HPDE6-E6E7 (cell line): ENCODE measurements at regions not wholly inside any gene's neighbourhood (a gene's known extent, or its start where the extent isn't known, plus 50 kb on each side); places are given as distances from the start of the nearest gene placed in this dataset.
"Not testable (repeated sequence)": the region's sequence is repeated elsewhere in the genome, so short reads cannot be mapped to it uniquely, and the experiment has no call there.

Experiments used
- DNase-seq: peaks from one replicate; pipeline ENCODE4 v3.0.0; 2011; ENCODE audit warnings: missing footprints; ENCODE audit errors: extremely low spot score

- DNase-seq, result no peak
Observed at GRCh38 chr2:75389271-75389670, 171.5 kb downstream of the EVA1A start.

GRCh38 chr2:75381032-75381431, 179.7 kb downstream of the EVA1A start:
- no peak for DNase-seq

DNA sequence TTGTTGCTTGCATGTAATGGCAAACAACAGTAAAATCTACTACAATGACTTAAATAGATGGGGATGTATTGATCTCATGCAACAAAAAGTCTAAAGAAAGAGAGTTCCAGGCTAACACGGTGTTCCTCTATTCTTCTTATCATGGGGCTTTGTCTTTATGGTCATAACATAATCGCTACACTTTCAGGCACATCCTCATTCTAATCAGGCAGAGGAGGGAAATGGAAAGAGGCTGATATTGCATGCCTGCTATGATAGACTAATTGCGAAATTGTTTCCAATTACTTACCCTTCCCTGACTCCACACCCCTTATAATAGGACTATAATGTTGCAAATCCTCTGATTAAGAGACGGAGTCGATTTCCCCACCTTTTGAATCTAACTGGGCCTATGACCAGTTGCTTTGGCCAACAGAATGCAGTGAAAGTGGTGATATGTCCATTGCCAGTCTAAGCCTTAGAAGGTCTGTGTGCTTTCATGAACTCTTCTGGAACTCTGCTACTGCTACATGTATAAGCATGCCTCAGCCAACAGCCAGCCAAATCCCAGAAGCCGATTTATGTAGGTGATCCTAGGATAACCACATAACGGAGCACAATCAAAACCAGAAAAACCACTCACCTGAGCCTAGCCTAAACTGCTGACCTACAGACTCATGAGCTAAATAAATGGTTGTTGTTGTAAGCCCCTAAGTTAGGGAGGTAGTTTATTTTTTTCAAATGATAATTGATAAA, 180.3 kb upstream of the TACR1 start:
- DNase-seq, result peak; percentile 10

DNA sequence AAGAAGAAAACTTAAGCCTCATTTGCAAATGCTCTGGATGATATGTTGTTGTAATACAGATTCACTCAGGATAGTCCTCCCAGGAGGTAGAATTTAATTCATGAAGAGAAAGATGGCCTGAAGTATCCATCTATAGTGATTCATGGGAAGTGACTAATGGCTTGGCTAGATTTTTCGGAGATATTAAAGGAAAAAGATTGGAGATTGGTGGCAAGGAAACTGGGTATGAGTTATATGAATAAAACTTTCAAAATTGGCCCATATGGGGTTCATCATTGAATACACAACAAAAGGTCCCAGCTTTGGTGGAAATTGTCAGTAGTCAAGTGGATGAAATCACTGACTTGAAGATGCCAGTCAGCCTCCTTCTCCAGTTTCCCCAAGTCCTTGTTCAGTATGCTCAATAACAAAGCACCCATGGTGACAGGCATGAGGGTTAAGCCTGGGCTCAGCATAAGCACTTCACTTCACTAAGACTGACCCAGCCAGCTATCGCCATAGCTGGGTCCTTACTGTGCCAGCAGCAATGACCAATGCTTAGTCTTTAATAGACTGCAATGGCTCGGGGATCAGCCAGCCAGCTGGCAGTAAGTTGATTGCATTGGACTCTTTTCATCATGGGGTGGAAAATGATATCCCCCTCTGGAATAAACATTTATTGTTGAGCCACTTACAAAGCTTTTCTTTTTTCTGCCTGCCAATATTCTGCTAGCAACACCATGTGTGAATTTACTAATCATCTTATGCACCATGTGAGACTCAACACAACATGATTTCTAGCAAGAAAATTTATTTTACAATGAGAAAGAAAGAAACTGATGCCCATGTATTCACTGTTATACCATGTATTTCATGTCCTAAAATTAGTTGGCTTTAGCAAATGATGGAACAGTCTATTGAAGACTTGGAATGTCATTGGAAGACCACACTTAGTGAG, 176.6 kb upstream of the TACR1 start:
- no peak for DNase-seq

DNA sequence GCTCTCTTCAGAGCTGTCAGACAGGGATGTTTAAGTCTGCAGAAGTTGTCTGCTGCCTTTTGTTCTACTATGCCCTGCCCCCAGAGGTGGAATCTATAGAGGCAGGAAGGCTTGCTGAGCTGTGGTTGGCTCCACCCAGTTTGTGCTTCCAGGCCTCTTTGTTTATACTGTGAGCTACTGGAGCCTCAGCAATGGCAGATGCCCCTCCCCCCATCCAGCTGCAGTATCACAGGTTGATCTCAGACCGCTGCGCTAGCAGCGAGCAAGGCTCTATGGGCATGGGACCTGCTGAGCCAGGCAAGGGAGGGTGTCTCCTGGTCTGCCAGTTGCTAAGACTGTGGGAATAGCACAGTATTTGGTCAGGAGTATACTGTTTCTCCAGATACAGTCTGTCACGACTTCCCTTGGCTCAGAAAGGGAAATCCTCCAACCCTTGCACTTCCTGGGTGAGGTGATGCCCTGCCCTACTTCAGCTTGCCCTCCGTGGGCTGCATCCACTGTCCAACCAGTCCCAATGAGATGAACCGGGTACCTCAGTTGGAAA, 175.2 kb upstream of the TACR1 start:
- not testable (repeated sequence) for DNase-seq

DNA sequence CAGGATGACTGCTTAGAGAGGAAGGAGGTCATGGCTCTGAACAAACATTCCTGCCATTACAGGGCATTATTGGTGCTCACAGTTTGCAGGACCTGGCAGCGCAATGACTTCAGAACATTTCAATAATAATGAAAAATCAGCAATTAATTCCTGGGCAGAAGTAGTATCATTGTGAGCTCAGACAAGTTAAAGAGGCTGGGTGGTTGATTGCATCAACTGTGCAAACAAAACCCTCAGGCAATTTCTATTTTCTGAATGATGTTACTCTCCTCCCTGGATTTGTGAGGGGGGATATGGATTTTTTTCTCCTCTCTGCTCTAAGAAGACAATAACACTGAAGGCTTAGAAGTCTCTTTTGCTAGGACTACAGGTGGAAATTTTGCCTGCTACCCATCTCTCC, 168.1 kb upstream of the TACR1 start:
- no peak for DNase-seq

DNA sequence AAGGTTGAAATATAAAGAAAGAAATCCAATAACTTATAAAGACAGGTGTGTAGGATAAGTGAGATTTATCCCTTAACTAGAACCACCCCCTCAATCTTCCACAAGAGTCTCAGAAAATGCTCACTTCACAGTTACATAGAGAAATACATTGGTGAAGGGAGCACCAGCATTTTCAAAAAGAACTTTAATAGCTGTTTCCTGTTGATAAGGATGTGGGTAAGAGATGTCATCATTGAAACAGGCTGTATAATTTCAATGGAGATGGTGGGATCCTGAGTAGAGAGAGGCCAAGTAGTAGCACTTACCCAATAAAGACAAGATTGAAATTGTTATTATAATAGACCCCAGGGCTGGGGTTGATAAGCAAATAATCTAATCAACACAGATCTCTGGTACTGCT, 162.2 kb upstream of the TACR1 start:
- no peak for DNase-seq

DNA sequence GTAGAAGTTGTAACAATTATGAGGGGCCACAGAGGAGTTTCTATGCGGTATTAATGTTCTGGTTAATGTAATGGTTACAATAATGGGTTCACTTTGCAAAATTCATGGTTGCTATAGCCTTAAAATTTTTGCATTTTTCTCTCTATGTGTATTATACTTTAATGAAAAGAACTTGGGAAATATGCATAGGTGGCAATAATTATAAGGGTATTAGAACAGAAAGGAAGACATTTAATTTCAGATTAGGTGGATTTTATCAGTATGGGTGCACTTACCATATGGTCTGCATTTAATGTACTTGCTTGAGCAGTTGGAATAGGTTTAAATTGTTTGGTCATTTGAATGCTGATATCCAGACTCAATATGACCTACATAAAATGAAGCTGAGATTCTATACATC, 161.6 kb upstream of the TACR1 start:
- no peak for DNase-seq

DNA sequence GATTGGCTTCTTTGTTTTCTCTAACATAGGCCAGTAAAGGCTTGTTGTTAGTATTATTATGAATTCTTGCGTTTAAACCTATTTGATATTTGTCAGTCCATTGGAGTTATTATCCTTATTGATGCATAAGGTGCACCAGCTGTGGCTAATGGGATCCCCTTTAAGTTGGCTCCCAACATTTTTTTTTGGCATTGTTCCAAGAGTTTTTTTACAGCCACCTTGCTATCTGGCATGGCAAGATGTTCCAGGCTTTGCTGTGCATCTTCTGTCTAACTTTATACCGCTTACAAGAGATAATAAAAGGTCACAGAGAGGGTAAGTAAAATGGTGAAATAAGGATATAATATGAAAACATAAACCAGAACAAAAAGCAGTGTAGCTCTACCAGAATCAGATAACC, 157.5 kb upstream of the TACR1 start:
- no peak for DNase-seq

DNA sequence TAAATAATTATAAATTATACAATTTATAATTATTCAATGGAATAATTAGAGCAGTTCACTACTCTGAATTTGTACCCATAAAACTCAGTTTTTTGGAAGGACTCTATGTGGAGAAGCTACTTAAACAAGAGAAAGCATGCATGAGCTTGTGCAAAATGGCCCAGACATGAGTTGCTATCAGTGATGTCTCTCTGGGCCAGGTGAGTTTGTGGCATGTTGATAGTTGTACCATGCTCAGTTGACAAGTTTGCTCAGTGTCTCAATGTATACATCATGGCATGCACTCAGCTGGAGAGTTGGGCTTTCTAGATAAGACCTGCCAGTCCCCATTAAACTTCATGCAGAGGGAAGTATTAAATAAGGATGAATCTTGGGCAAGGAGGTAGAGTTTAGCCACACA, 153.8 kb upstream of the TACR1 start:
- no peak for DNase-seq

- DNase-seq, result no peak
Observed at GRCh38 chr2:75348307-75348706, 149.0 kb upstream of the TACR1 start.

- no peak for DNase-seq
Observed at GRCh38 chr2:75344146-75344545, 144.8 kb upstream of the TACR1 start.

DNA sequence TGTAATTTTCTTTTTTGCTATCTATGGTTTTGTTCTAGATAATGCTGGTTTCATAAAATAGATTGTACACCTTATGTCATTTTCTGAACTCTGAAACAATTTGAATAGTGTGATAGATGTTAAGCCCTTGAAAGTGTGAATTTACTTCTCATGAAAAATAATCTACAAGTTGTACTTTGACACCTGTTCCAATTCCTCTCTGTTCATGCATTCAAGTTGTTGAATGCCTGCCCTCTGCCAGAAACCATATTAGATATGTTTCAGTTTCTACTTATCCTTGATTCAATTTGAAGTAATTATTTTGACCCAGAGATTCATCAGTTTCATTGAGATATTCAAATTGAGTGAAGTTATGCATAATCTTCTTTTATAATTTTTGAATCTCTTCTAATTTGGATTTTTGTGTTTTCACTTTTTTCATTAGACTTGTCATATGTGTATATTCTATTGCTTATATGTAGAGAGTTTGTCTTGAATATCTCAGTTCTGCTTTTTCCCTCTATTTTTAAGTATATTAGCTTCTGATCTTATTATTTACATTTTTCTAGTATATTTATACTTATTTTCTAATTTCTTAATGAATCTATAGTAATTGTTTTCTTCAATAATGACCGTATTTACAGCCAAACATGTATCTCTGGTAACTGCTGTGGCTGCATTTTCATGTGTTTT, 143.3 kb upstream of the TACR1 start:
- DNase-seq, result no peak

- no peak for DNase-seq
Observed at GRCh38 chr2:75340560-75340959, 141.2 kb upstream of the TACR1 start.

DNA sequence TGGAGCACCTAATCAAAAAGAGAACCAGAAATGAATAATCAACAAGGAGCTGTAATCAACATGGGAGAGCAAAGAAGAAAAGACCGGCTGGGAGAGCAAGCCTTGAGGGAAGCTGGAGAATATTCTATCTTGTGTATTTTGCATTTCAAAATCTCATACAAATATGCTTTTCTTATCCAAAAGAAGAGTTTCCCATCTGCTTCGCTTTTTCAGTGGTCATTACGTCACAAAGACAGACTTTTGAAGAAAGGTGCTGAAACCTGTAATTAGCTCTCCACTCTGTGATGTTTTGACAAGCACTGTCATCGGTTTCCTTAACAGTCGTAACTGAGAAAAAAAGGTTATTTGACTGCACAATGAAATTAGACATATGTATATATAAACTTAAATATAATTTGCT, 139.1 kb upstream of the TACR1 start:
- no peak for DNase-seq

DNA sequence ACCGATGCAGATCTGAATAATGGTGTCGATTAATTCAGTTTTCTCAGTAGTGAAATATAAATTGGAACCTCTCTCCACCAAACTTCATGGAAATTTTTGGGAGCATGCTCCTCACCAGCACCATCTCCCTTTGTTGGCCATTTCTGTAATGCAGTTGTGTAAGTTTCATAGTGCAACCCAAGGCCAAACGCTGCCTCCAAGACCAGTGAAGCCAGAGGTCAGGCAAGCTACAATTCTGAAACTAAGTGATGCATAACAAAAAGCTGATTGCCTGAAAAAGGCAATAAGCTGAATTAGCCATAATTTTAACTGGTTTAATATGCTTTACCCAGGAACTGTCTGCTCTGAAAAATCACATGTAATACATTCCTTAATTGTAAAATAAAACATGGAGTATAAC, 138.3 kb upstream of the TACR1 start:
- DNase-seq, result no peak

DNA sequence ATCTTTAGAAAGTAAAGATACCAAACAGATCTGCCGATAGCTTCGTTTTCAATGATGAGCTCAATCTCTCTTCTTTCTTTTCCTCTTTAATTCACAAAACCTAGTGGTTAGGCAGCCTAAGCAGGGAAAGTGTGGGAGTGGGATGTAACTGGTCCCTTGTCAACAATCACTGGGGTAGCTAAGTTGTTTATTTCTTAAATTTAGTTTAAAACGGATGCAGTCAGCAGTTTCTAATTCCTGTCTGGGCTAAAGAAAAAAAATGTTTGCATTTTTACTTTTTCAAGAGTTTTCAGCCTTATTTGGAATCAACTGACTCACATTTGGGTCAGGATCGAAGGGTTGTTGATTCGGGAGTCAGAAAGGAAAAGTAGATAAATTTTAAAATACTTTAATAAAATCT, 137.7 kb upstream of the TACR1 start:
- no peak for DNase-seq

DNA sequence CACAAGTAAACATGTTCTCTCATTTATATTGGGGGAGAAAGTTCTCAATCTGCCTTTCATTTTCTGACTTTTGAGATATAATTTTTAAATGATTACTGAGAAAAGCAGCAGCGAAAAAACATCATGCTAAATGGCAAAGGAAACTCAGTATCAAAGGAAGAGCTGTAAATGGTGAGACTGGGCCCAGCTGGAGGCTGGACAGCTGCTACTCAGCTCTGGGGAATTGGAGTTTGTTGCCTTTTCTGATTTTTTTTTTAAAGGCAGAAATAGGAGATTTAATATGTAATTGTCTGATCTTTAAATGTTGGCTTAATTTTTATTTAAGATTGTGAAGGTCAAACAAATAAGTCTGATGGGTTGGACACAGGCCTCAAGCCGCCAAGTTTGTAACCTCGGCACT, 137.1 kb upstream of the TACR1 start:
- DNase-seq, result no peak

DNA sequence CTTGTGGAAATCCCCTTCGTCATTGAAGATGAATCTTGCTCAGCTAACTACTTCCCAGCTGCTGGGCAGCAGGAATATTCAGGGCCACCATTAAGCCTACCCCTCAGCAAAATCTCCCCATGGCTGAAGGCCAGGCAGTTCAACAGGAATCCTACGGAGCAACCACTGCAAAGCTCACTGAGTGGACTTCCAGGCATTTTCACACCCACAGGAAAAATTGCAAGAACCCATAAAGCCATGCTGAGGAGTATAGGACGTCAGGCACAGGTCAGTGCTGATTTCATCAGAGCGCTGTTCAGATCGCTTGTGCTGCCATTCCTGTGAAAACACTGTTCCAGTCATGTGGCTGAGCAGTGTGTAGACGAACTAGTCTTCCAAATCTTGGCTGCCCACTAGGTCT, 134.8 kb upstream of the TACR1 start:
- no peak for DNase-seq

GRCh38 chr2:75333646-75334045, 134.3 kb upstream of the TACR1 start:
- no peak for DNase-seq

DNA sequence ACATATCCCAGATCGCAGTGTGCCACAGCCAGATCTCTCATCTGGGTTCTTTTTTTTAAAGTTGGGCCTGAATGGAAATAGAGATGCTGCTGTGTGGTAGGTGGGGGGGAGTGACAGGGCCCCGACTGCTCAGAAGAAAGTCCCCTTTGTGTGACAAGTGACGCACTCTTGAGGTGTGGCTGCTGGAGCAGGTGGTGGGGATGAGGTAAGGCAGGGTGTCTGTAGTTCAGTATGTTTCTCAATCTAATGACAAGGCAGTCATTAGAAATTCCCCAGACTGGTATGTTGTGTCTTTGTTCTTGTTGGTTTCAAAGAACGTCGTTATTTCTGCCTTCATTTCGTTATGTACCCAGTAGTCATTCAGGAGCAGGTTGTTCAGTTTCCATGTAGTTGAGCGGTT, 128.8 kb upstream of the TACR1 start:
- DNase-seq, result no peak

DNA sequence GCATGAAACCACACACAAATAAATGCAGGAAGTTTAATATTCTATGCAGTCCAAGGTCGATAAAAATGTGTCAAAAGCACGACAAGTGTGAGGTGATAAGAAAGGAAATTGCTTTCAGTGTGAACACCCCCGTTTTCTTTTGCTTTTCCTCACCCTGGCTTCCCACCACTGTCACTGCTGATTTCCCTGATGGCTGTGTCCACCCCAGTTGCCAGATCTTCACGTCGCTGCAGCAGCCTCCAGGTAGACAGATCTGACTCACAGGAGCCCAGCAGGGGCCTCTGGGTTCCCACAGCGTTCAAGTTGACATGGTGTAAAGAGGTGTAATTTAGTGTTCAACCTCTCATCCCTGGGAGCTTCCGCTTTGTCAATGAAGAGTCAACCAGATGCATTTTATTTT, 128.0 kb upstream of the TACR1 start:
- DNase-seq, result no peak
